SU-DHL-6 (cell line): ENCODE measurements at regions not wholly inside any gene's neighbourhood (a gene's known extent, or its start where the extent isn't known, plus 50 kb on each side); places are given as distances from the start of the nearest gene placed in this dataset.

Experiments used
- H2AFZ ChIP-seq: fragments of 200-600 bp; sonication (generic); 2 replicates; pipeline ENCODE4 v1.6.1; 2014; ENCODE audit warnings: low read depth, mild to moderate bottlenecking, moderate library complexity, mixed read lengths, antibody characterized with exemption, low read length; ENCODE audit not compliant: severe bottlenecking
- H3F3A ChIP-seq: fragments of 200-600 bp; shearing (Covaris generic); 2 replicates; pipeline ENCODE4 v1.6.0; 2016; ENCODE audit warnings: antibody characterized with exemption, mild to moderate bottlenecking; ENCODE audit not compliant: insufficient read depth
- H3K27ac ChIP-seq: fragments of 200-600 bp; sonication (generic); 2 replicates; pipeline ENCODE4 v1.5.1; 2016; ENCODE audit warnings: low read depth, mild to moderate bottlenecking, low read length, moderate library complexity, mixed read lengths
- H3K27me3 ChIP-seq: fragments of 200-600 bp; sonication (generic), shearing (Covaris generic); 2 replicates; pipeline ENCODE4 v1.6.0; 2014; ENCODE audit warnings: mild to moderate bottlenecking, low read length
- H3K36me3 ChIP-seq: fragments of 200-600 bp; sonication (generic); 2 replicates; pipeline ENCODE4 v1.6.1; 2014; ENCODE audit warnings: mild to moderate bottlenecking, low read length, mixed read lengths
- H3K4me2 ChIP-seq: fragments of 300-600, 200-600 bp; shearing (Covaris generic), sonication (generic); 2 replicates; pipeline ENCODE4 v1.6.0; 2014; ENCODE audit warnings: low read length, low read depth, mild to moderate bottlenecking; ENCODE audit not compliant: poor library complexity, severe bottlenecking
- H3K4me3 ChIP-seq: fragments of 200-600 bp; sonication (generic); 2 replicates; pipeline ENCODE4 v1.5.1; 2014; ENCODE audit warnings: antibody characterized with exemption, low read length, mild to moderate bottlenecking, mixed read lengths; ENCODE audit not compliant: insufficient read depth, poor library complexity, severe bottlenecking
- H3K79me2 ChIP-seq: fragments of 200-600 bp; sonication (generic); 2 replicates; pipeline ENCODE4 v1.6.1; 2014; ENCODE audit warnings: mild to moderate bottlenecking, low read length, moderate library complexity; ENCODE audit not compliant: insufficient read depth
- H3K9ac ChIP-seq: fragments of 200-600 bp; sonication (generic); 2 replicates; pipeline ENCODE4 v1.7.0; 2014; ENCODE audit warnings: mild to moderate bottlenecking, low read length
- H3K9me2 ChIP-seq: fragments of 200-600 bp; sonication (generic); replicated peaks from 2 replicates; pipeline ENCODE4 v1.6.1; 2014; ENCODE audit warnings: low read length; ENCODE audit not compliant: insufficient read depth
- H3K9me3 ChIP-seq: fragments of 200-600 bp; sonication (generic); 2 replicates; pipeline ENCODE4 v1.6.1; 2014; ENCODE audit warnings: low read length, mixed read lengths; ENCODE audit not compliant: insufficient read depth
- H4K20me1 ChIP-seq: fragments of 200-600 bp; sonication (generic); 2 replicates; pipeline ENCODE4 v1.6.1; 2014; ENCODE audit warnings: low read depth, mild to moderate bottlenecking, antibody characterized with exemption, low read length, moderate library complexity, mixed read lengths
- CTCF ChIP-seq: fragments of 200-600 bp; sonication (generic); IDR thresholded peaks from one replicate; pipeline ENCODE4 v1.5.1; 2017; ENCODE audit warnings: antibody characterized with exemption, mild to moderate bottlenecking, low read length, moderate library complexity; ENCODE audit not compliant: insufficient read depth, poor library complexity, severe bottlenecking
- EZH2phosphoT487 ChIP-seq: fragments of 200-600 bp; sonication (generic), shearing (Covaris generic); conservative IDR thresholded peaks from 2 replicates; pipeline ENCODE4 v1.6.1; 2018; ENCODE audit warnings: mild to moderate bottlenecking, antibody characterized with exemption, low read length, moderate library complexity, mixed read lengths

DNA sequence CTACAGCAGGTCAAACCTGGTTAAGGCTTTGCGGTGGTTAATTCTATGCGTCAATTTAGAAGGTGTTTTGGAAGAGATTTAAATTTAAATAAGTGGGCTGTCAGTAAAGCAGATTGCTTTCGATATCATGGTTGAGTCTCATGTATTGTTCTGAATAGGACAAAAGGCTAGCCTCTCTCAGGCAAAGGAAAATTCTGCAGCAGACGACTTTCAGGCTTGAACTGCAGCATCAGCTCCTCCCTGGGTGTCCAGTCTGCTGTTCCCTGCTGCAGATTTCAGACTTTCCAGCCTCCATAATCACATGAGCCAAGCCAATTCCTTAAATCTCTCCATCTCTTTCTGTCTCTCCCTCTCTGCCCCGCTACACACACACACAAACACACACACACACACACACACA lies 143.2 kb downstream of the TUSC7 start:
- no peak overlapping the region for H3K4me3 ChIP-seq
- no peak for TF ChIP-seq EZH2phosphoT487
- TF ChIP-seq CTCF: no peak
- no peaks in the 10 kb centered on the region for H4K20me1 ChIP-seq
- H3K27ac ChIP-seq: no peak overlapping the region
- no peaks in the 10 kb centered on the region for H3F3A ChIP-seq
- H3K79me2 ChIP-seq: no peaks in the 10 kb centered on the region
- no peaks in the 10 kb centered on the region for H3K27me3 ChIP-seq
- H3K36me3 ChIP-seq: no peaks in the 10 kb centered on the region
- no peak overlapping the region for H3K4me2 ChIP-seq
- H2AFZ ChIP-seq: no peak overlapping the region
- no peaks in the 10 kb centered on the region for H3K9me3 ChIP-seq
- no peaks in the 10 kb centered on the region for H3K9me2 ChIP-seq
- H3K9ac ChIP-seq: no peak overlapping the region

DNA sequence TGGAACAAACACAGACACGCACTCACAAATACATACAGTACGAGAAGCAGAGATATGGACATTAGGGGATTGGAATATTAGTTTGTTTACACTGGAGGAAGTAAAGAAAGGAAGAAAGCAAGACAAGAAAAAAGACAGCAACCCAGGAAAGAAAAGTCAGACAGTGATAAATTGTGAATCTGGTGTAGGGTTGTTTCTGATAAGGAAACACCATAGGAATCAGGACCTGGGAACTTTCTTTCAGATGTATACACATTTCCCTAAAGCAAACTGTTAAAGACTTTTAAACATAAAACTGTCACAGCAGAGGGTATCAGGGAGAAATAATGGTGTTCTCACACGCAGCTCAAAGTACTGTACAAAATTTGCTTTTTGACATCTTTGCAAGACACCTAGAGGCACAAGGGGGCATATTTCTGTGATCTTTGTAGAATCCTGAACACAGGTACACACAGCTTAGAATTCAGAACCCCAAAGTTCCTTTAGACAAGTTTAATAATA lies 153.7 kb downstream of the TUSC7 start:
- H3K9ac ChIP-seq: no peak overlapping the region
- no peaks in the 10 kb centered on the region for H3K36me3 ChIP-seq
- no peak overlapping the region for H3K4me3 ChIP-seq
- H3F3A ChIP-seq: no peaks in the 10 kb centered on the region
- H3K79me2 ChIP-seq: no peaks in the 10 kb centered on the region
- no peaks in the 10 kb centered on the region for H3K27me3 ChIP-seq
- H3K9me3 ChIP-seq: no peaks in the 10 kb centered on the region
- H2AFZ ChIP-seq: no peak overlapping the region
- H3K4me2 ChIP-seq: no peak overlapping the region
- TF ChIP-seq EZH2phosphoT487 (no peak), CTCF (no peak)
- no peaks in the 10 kb centered on the region for H4K20me1 ChIP-seq
- no peak overlapping the region for H3K27ac ChIP-seq
- no peaks in the 10 kb centered on the region for H3K9me2 ChIP-seq

GRCh38 chr3:116863822-116864589 lies 154.4 kb downstream of the TUSC7 start:
- Histone ChIP-seq H4K20me1 (no peaks in the 10 kb centered on the region), H3K27ac (no peak overlapping the region), H3K9me2 (no peaks in the 10 kb centered on the region), H3F3A (no peaks in the 10 kb centered on the region), H3K9ac (no peak overlapping the region), H3K27me3 (no peaks in the 10 kb centered on the region), H3K36me3 (no peaks in the 10 kb centered on the region), H2AFZ (peak overlapping the region; percentile 27), H3K4me3 (no peak overlapping the region), H3K4me2 (peak overlapping the region; percentile 45), H3K79me2 (no peaks in the 10 kb centered on the region), H3K9me3 (no peaks in the 10 kb centered on the region)
- TF ChIP-seq EZH2phosphoT487 (no peak), CTCF (peak; percentile 51)
